H9 (cell line): ENCODE measurements at regions not wholly inside any gene's neighbourhood (a gene's known extent, or its start where the extent isn't known, plus 50 kb on each side); places are given as distances from the start of the nearest gene placed in this dataset.

Experiments used
- DNase-seq: peaks from one replicate; pipeline ENCODE4 v3.0.0-alpha.2; 2017
- H2AFZ ChIP-seq: one replicate; pipeline ENCODE4 v1.6.1; 2013; ENCODE audit warnings: mild to moderate bottlenecking, low read length, control low read depth, moderate library complexity
- H2AK5ac ChIP-seq: 2 replicates; pipeline ENCODE4 v1.6.1; 2013; ENCODE audit warnings: low read length, control low read depth, mixed read lengths; ENCODE audit not compliant: insufficient read length
- H2BK120ac ChIP-seq: one replicate; pipeline ENCODE4 v1.6.1; 2013; ENCODE audit warnings: low read depth, mild to moderate bottlenecking, low read length, control low read depth, inconsistent platforms; ENCODE audit not compliant: poor library complexity, severe bottlenecking
- H2BK12ac ChIP-seq: 2 replicates; pipeline ENCODE4 v1.6.1; 2013; ENCODE audit warnings: low read length, control low read depth, mixed read lengths, low read depth; ENCODE audit not compliant: insufficient read length
- H2BK15ac ChIP-seq: 2 replicates; pipeline ENCODE4 v1.6.1; 2013; ENCODE audit warnings: low read depth, low read length, control low read depth
- H2BK20ac ChIP-seq: one replicate; pipeline ENCODE4 v1.6.1; 2013; ENCODE audit warnings: low read depth, mild to moderate bottlenecking, low read length, control low read depth, inconsistent platforms; ENCODE audit not compliant: poor library complexity, severe bottlenecking
- H2BK5ac ChIP-seq: 2 replicates; pipeline ENCODE4 v1.6.1; 2013; ENCODE audit warnings: low read length, control low read depth, mixed read lengths; ENCODE audit not compliant: insufficient read length
- H3K14ac ChIP-seq: 2 replicates; pipeline ENCODE4 v1.6.1; 2013; ENCODE audit warnings: low read length, control low read depth; ENCODE audit not compliant: insufficient read depth
- H3K18ac ChIP-seq: 2 replicates; pipeline ENCODE4 v1.6.1; 2013; ENCODE audit warnings: low read depth, mild to moderate bottlenecking, mixed read lengths, low read length, control low read depth; ENCODE audit not compliant: insufficient read length
- H3K23ac ChIP-seq: 2 replicates; pipeline ENCODE4 v1.6.1; 2013; ENCODE audit warnings: low read length, control low read depth, mixed read lengths, low read depth; ENCODE audit not compliant: insufficient read length
- H3K23me2 ChIP-seq: 2 replicates; pipeline ENCODE4 v1.6.1; 2013; ENCODE audit warnings: low read depth, mild to moderate bottlenecking, mixed read lengths, low read length, control low read depth; ENCODE audit not compliant: insufficient read length, poor library complexity, severe bottlenecking
- H3K27ac ChIP-seq: 2 replicates; pipeline ENCODE4 v1.5.1; 2013; ENCODE audit warnings: low read length, control low read depth, mixed read lengths, low read depth; ENCODE audit not compliant: insufficient read length
- H3K27me3 ChIP-seq: 2 replicates; pipeline ENCODE4 v1.6.1; 2013; ENCODE audit warnings: low read length, control low read depth, inconsistent platforms; ENCODE audit not compliant: insufficient read depth
- H3K4ac ChIP-seq: 2 replicates; pipeline ENCODE4 v1.6.1; 2013; ENCODE audit warnings: low read depth, mild to moderate bottlenecking, control low read depth, inconsistent platforms, low read length, moderate library complexity
- H3K4me1 ChIP-seq: 2 replicates; pipeline ENCODE4 v1.6.1; 2013; ENCODE audit warnings: low read length, control low read depth, inconsistent platforms; ENCODE audit not compliant: insufficient read depth
- H3K4me2 ChIP-seq: 2 replicates; pipeline ENCODE4 v1.6.1; 2013; ENCODE audit warnings: low read length, control low read depth, mixed read lengths; ENCODE audit not compliant: insufficient read length, insufficient read depth
- H3K56ac ChIP-seq: 2 replicates; pipeline ENCODE4 v1.6.1; 2013; ENCODE audit warnings: low read depth, mild to moderate bottlenecking, mixed read lengths, low read length, control low read depth; ENCODE audit not compliant: insufficient read length
- H3K79me1 ChIP-seq: 2 replicates; pipeline ENCODE4 v1.6.1; 2013; ENCODE audit warnings: low read depth, mild to moderate bottlenecking, moderate library complexity, low read length, control low read depth, inconsistent platforms; ENCODE audit not compliant: insufficient read depth, poor library complexity, severe bottlenecking
- H3K79me2 ChIP-seq: 2 replicates; pipeline ENCODE4 v1.6.1; 2013; ENCODE audit warnings: low read length, control low read depth, inconsistent platforms; ENCODE audit not compliant: insufficient read depth
- H3K9ac ChIP-seq: 2 replicates; pipeline ENCODE4 v1.6.1; 2013; ENCODE audit warnings: low read length, control low read depth, mixed read lengths; ENCODE audit not compliant: insufficient read length; ENCODE audit errors: extremely low read depth
- H3K9me3 ChIP-seq: one replicate; pipeline ENCODE4 v1.6.1; 2013; ENCODE audit warnings: low read depth, low read length, inconsistent platforms; ENCODE audit not compliant: control insufficient read depth
- H3T11ph ChIP-seq: one replicate; pipeline ENCODE4 v1.6.1; 2013; ENCODE audit warnings: mild to moderate bottlenecking, low read length, control low read depth, inconsistent platforms
- H4K20me1 ChIP-seq: one replicate; pipeline ENCODE4 v1.6.1; 2013; ENCODE audit not compliant: control insufficient read depth, insufficient read length, insufficient read depth
- H4K5ac ChIP-seq: 2 replicates; pipeline ENCODE4 v1.6.1; 2013; ENCODE audit warnings: low read depth, mild to moderate bottlenecking, mixed read lengths, low read length, control low read depth; ENCODE audit not compliant: insufficient read length
- H4K8ac ChIP-seq: replicated peaks from 2 replicates; pipeline ENCODE4 v1.6.1; 2013; ENCODE audit warnings: low read length, control low read depth, mixed read lengths, low read depth; ENCODE audit not compliant: insufficient read length
- H4K91ac ChIP-seq: 2 replicates; pipeline ENCODE4 v1.6.1; 2013; ENCODE audit warnings: low read depth, mild to moderate bottlenecking, moderate library complexity, mixed read lengths, low read length, control low read depth; ENCODE audit not compliant: insufficient read length
- H3K27ac Mint-ChIP-seq, 3 experiments: 2 replicates in 2 of 3; 3 replicates in 1 of 3; pipeline ENCODE4 v1.8.0; 2020 to 2021; ENCODE audit warnings: mixed read lengths in 3 of 3, mild to moderate bottlenecking in 1 of 3, moderate library complexity in 1 of 3
- H3K27me3 Mint-ChIP-seq: 2 replicates; pipeline ENCODE4 v1.8.0; 2021; ENCODE audit warnings: low read depth, mild to moderate bottlenecking, moderate library complexity, mixed read lengths
- H3K36me3 Mint-ChIP-seq, 3 experiments: 2 replicates in 2 of 3; 3 replicates in 1 of 3; pipeline ENCODE4 v1.8.0; 2020 to 2021; ENCODE audit warnings: low read depth in 3 of 3, mixed read lengths in 3 of 3; ENCODE audit not compliant: insufficient read depth in 1 of 3
- H3K4me1 Mint-ChIP-seq, 2 experiments: 2 replicates each; pipeline ENCODE4 v1.8.0; 2020; ENCODE audit warnings: mixed read lengths in 2 of 2
- H3K4me3 Mint-ChIP-seq, 2 experiments: 2 replicates in 1 of 2; 3 replicates in 1 of 2; pipeline ENCODE4 v1.8.0; 2020 to 2021; ENCODE audit warnings: mild to moderate bottlenecking in 2 of 2, mixed read lengths in 2 of 2, moderate library complexity in 1 of 2
- H3K9me3 Mint-ChIP-seq, 2 experiments: 2 replicates in 1 of 2; 3 replicates in 1 of 2; pipeline ENCODE4 v1.8.0; 2020; ENCODE audit warnings: mild to moderate bottlenecking in 2 of 2, mixed read lengths in 2 of 2, moderate library complexity in 1 of 2
- WGBS: extraction: QIAGEN DNeasy Blood & Tissue Kit; methylation state at CpG from one replicate; pipeline ENCODE4 v1.1.7; 2013; ENCODE audit warnings: missing lambda C conversion rate, low lambda C conversion rate, mixed read lengths; ENCODE audit not compliant: insufficient read length; ENCODE audit errors: extremely low coverage; 5-methylcytosine and 5-hydroxymethylcytosine counted together
- TF ChIP-seq, protein P1 (sequence below): fragments of 200-600 bp; sonication (generic); conservative IDR thresholded peaks from 3 replicates; pipeline ENCODE4 v1.8.0; 2021; ENCODE audit warnings: antibody characterized with exemption, mild to moderate bottlenecking

DNA sequence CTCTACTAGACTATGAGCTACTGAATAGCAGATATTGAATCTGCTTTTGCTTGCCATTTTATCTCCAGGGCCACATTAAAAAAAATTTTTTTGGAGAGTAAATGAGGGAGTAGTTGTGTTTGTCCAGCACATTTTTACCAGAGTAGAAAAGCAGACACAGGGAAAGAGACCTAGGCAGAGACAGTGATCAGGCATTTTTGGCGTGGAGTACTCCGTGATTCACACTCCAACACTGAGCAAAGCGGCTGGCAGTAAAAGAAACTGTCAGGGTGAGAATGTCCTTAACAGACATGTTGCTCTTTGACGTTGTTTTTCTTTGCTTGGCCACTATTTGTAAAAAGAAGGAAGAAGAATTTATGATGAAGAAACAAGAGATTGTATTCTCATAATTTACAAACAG is 304.0 kb downstream of the TDRD3 start:
- Histone ChIP-seq H3T11ph (no peak overlapping the region), H3K27ac (no peak overlapping the region), H2BK5ac (no peak overlapping the region), H3K4me2 (no peak overlapping the region), H3K79me2 (no peaks in the 10 kb centered on the region), H2AFZ (no peak overlapping the region), H3K9ac (no peak overlapping the region), H3K23me2 (no peaks in the 10 kb centered on the region), H2BK15ac (no peak overlapping the region), H2BK12ac (no peak overlapping the region), H3K14ac (no peak overlapping the region), H2AK5ac (no peak overlapping the region), H4K5ac (no peak overlapping the region), H3K27me3 (no peaks in the 10 kb centered on the region), H3K18ac (no peak overlapping the region), H3K9me3 (no peaks in the 10 kb centered on the region), H3K4me1 (no peaks in the 10 kb centered on the region; the same call in 1 of the 2 replicates), H2BK20ac (no peak overlapping the region), H2BK120ac (no peak overlapping the region), H3K56ac (no peak overlapping the region), H3K79me1 (no peaks in the 10 kb centered on the region), H3K4ac (no peak overlapping the region), H4K20me1 (no peaks in the 10 kb centered on the region), H4K91ac (no peak overlapping the region), H4K8ac (no peak overlapping the region), H3K23ac (no peak overlapping the region)
- TF ChIP-seq, protein P1, sequence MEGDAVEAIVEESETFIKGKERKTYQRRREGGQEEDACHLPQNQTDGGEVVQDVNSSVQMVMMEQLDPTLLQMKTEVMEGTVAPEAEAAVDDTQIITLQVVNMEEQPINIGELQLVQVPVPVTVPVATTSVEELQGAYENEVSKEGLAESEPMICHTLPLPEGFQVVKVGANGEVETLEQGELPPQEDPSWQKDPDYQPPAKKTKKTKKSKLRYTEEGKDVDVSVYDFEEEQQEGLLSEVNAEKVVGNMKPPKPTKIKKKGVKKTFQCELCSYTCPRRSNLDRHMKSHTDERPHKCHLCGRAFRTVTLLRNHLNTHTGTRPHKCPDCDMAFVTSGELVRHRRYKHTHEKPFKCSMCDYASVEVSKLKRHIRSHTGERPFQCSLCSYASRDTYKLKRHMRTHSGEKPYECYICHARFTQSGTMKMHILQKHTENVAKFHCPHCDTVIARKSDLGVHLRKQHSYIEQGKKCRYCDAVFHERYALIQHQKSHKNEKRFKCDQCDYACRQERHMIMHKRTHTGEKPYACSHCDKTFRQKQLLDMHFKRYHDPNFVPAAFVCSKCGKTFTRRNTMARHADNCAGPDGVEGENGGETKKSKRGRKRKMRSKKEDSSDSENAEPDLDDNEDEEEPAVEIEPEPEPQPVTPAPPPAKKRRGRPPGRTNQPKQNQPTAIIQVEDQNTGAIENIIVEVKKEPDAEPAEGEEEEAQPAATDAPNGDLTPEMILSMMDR, result no peak
- H3K27me3 Mint-ChIP-seq, result no peaks in the 10 kb centered on the region
- no peaks in the 10 kb centered on the region; a peak in 1 of 5 replicates for H3K9me3 Mint-ChIP-seq
- no peak overlapping the region for H3K27ac Mint-ChIP-seq
- no peaks in the 10 kb centered on the region for H3K36me3 Mint-ChIP-seq
- no peak for DNase-seq
- no peak overlapping the region for H3K4me3 Mint-ChIP-seq
- no CpG with 5 or more reads among the region's 4 CpGs for WGBS
- peaks cover 15 to 21% of the 10 kb centered on the region in 2 experiments for H3K4me1 Mint-ChIP-seq
